GM19328 (cell line): ENCODE measurements at regions not wholly inside any gene's neighbourhood (a gene's known extent, or its start where the extent isn't known, plus 50 kb on each side); places are given as distances from the start of the nearest gene placed in this dataset.

Experiments
- ATAC-seq: cut with Tn5 transposase; IDR thresholded peaks from one replicate; pipeline ENCODE4 v1.9.1; 2021; ENCODE audit warnings: mild to moderate bottlenecking, moderate library complexity; ENCODE audit not compliant: unreplicated experiment

DNA sequence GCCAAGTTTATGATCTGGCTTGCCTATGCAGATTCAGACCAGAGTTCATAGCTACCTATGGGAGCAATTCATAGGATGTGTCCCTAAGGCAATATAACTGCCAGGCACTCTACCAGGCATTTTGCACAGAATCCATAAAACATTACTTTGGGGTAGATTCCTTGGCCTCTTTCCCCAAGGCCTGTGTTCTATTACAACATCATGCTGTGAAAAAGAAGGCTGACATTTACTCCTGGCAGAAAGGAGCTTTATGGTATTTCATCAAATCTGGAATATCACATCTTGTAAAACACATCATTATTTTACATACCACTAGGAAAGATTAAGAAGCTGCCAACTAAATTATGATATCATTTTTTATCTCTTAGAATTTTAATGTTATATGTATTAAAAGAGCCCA, 287.0 kb upstream of the MARCKS start:
- no peak for ATAC-seq

DNA sequence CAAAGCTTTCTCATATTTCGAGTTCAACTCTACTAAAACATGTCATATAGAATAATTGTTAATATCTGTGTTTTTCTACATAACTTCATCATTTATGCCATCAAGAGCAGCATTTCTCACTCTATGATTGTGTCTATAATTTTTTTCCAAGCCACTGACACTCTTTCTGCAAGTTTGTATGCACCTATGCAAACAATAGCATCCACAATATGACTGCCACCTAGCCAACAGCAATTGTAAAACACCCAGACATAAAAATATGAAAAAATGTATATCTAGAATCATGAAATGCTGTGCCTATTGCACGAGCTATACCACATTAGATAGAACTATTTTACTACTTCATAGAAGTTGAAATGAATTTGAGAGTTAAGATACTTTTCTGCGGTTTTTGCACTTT, 286.5 kb upstream of the MARCKS start:
- ATAC-seq, result no peak

- ATAC-seq, result no peak
Observed at GRCh38 chr6:113574147-113574546, 283.0 kb upstream of the MARCKS start.

DNA sequence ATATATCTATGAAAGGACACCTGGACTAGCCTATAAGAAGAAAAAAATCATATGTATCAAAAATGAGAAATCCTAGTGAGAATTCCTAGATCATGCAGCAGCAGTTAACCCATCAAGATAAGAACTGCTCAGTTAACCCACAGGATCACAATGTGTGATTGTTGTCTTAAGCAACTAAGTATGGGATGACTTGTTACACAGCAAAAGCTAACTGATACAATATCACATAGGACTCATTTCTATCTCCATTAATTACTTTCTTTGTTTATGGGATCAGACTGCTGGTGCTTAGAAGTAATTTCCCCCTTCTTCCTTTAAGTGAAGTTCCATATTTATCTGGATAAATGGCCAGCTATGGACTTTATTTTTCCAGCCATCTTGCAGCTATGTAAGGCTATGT, 280.8 kb upstream of the MARCKS start:
- ATAC-seq, result no peak

DNA sequence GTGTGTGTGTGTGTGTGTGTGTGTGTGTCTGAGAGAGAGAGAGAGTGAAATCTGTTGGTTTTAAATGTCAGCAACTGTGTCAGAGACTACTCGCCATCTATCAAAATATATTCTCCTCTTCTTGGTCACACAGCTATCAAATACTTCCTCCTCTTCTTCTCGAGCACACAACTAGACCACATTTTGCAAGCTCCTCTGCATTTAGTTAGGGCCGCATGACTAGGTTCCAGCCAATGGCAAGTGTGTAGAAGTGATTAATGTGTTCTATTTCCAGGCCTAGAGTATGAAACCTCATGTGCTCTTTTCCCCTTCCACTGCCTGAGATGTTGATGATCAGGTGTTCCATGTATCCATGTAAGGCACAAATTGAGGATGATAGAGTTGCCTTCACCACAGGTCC, 278.5 kb upstream of the MARCKS start:
- ATAC-seq, result no peak

GRCh38 chr6:113584767-113585166, 272.4 kb upstream of the MARCKS start:
- no peak for ATAC-seq

GRCh38 chr6:113585246-113585645, 271.9 kb upstream of the MARCKS start:
- no peak for ATAC-seq

DNA sequence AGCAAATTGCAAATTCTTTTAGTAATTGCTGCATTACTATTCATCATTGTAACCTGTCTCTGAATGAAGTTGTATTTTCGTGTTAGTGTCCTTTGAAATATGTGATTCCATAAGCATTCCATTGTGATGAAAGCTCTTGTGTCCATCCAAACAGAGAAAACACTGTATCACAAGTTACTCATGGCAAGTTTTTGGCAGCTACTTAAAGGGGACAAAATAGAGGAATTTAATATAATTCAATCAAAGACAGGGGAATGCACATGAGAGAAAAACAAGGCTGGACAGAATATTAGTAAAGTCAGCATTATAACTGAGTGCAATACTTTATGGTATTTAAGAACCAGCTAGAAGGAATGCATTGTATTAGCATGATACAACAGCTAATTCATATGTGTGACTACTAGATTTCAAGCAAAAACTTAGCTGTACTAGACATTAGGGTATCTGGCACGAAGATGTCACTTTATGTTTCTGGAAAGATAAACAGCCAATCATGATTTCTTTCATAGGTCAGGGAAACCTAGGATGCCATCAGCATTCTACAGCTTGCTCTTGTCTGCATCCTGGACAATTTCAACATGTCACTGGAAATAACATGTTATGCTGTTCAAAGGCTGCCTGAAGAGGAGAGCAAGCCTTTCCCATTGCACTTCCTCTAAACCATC, 270.6 kb upstream of the MARCKS start:
- no peak for ATAC-seq

GRCh38 chr6:113587078-113587699, 270.0 kb upstream of the MARCKS start:
- ATAC-seq, result no peak

DNA sequence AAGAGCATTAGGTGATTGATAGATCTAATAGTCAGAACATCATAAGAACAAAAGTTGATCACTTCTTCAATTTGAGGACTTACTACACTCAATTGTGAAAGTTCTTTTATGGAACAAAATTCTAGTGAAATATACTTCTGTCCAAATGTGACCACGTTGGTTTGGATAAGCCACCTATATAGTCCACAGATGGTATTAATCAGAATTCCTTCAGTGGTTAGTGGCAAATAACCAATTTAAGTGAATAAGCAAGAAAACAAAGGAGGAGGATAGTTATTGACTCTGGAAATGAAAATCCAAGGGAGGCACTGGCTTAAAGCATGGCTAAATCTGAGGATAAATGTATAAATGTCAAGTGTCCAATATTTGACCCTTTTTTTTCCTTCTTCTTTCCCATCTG, 268.5 kb upstream of the MARCKS start:
- no peak for ATAC-seq

DNA sequence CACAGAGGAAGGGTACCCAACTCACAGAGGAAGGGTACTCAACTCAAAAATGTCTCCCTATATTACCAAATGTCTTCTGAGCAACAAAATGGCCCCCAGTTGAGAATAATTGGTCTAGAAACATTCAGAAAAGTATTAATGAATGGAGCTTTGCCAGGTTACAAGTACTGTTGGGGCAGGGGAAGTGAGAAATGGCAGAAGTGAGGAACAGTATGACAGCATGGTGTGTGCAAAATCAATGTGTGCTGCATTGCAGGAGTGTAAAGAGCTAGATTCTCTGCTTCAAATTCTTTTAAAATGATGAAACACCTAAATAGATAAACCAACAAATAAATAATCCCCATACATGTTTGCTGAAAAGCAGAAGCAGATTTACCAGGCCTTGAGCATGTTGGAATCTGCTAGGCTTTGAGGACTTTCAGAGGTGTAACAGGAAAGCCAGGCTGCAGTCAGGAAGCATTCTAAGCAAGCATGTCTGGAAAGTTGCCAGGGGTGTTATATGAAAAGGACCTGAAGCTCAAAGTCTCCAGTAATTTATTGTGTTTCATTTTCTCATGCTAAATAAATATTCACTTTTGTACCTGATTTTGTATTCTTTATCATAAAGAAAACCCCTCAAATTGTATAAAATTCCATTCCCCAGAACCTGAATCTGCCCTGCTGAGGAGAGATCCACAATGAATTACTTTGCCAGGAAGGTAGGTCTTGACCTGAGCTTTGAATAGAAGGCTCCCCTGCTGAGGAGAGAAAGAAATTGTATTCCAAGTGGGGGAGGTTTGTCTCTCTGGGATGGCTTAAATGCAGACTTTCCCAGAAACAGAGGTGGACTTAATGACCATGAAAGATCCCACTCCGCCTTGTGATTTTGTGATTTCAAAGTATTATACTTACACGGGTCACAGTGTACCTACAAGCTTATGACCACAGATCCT, 265.0 kb upstream of the MARCKS start:
- ATAC-seq, result no peak

GRCh38 chr6:113594726-113595125, 262.4 kb upstream of the MARCKS start:
- no peak for ATAC-seq

DNA sequence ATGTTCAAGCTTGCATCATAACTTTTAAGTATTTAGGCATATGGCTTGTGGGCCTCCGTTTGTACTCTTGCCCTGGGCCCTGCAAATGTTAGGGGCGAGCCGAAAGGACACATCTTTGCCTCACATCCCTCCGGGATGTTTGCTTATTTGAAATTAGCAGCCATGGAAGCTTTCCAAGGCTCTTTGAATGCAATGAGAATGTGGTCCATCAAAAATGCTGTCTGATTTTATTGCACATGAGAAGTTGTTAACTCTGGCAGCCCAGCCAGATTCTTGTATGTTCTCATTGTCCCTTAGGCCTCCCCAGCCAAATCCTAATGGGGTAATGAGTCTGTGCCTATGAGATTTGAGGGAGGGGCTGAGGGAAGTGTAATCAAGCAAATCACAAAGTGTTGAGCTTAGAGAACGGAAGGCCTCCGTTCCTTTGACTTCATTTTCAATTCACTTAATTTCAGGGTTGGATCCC, 261.2 kb upstream of the MARCKS start:
- ATAC-seq, result no peak

DNA sequence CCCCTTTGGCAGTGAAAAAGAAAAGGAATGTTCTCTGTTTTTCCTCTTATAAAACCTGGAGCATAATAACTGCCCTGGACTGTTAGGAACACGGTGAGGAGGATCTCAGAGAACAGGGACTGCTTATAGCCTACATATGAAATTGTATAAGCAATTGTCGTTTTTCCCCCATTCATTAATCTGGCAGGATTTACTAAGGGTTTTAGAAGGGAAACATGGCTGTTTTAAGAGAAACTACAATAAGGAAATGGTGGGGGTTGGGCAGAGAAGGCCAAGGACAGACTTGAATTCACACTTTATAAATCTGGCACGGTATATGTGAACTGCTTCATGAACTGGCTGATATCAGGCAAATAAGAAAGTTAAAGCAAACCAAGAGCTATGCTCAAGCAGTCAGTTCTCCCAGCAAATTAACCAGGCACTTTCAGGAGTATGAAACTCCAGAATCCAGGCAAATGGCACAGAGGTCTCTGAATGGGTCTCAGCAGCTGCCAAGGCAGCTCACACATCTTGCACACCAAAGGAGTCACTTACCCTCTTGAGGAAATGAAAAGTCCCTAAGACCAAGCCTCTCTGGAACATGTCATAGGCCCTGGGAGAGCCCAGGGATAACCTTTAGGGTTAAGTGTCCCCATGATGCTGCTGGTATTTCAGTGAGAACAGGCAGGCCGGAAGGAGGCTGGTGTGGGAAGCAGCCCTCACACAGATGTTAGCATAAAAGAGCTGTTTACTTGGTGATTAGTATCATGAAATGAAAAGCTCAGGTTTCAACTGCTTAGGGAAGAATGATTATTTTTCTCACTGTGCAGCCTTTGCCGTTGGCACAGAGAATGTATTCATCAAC, 260.5 kb upstream of the MARCKS start:
- no peak for ATAC-seq

- ATAC-seq, result no peak
Observed at GRCh38 chr6:113597231-113597583, 259.9 kb upstream of the MARCKS start.

DNA sequence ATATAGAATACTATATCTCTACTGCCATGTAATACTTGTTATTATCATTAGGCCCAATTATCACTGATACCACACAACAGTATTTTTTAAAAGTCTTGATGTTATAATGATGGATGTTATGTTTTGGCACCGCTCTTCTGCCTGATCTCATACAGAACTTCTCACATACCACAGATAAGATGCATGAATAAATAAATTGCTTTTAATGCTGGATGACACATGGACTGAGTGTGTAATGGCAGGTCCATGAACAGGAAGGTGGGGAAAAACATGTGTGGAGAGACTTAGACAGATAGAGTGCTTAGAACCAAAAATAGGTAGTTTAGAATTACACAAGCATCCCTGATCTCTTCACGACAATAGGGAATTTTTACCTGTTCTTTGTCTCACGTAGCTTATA, 258.4 kb upstream of the MARCKS start:
- no peak for ATAC-seq

GRCh38 chr6:113599444-113599843, 257.7 kb upstream of the MARCKS start:
- no peak for ATAC-seq

DNA sequence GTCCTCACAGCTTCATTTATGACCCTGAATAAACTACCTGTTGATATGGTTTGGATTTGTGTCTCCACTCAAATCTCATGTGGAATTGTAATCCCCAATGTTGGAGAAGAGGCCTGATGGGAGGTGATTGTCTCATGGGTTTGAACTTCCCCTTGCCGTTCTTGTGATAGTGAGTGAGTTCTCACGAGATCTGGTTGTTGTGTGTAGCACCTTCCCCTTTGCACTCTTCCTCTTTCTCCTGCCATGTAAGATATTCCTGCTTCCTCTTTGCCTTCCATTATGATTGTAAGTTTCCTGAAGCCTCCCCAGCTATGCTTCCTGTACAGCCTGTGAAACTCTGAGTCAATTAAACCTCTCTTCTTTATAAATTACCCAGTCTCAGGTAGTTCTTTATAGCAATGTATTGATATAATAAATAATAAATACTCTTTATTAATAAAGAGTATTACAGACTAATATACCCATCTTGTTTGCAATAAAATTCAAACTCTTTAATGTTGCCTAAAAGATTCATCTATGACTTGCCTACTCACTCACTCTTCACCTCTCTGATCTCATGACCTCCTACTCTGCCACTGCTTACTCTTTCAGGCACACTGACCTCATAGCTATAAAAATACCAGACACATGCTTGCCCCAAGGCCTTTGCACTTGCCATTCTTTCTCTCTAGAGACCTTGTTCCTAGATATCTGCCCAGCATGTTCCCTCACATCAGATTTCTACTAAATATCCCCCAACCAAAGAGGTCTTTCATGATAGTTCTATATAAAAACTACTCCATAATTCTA, 256.4 kb upstream of the MARCKS start:
- ATAC-seq, result no peak

DNA sequence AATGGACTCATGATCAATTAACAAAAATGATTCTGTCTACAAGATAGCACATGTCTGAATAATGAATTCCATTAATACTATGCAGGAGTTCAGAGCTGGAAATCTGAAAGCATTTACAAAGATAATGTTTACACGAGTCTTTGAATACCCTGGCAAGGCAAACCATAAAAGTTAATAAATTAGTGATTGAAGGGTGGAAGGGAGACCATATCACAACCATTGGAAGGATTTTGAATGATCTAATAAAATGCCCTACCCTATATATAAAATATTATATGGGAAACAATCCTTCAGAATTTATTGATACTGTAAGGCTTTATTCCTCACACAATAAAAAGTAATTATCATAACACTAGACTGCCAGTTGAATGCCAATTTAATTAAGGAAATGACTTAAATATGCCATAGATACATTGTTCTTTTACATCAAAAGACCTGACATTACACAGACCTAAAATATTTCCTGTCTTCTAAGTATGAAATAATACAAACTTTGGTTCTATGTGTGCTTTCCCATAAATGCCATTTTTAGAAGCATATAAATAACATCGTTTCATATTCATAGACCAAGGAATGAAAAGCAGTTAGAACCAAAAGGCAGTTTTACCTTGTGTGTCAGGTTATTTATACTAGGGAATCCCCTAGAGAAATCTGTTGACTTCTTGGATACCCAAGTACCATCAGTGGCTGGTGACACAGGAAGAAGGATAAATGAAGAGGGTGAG, 249.2 kb upstream of the MARCKS start:
- no peak for ATAC-seq
